OCI-LY1 (cell line): ENCODE measurements at regions not wholly inside any gene's neighbourhood (a gene's known extent, or its start where the extent isn't known, plus 50 kb on each side); places are given as distances from the start of the nearest gene placed in this dataset.

ENCODE experiments used
- H2AFZ ChIP-seq: fragments of 200-600 bp; sonication (generic), shearing (Covaris generic); 2 replicates; pipeline ENCODE4 v1.6.0; 2014; ENCODE audit warnings: antibody characterized with exemption, mild to moderate bottlenecking, low read length
- H3F3A ChIP-seq: fragments of 200-600 bp; sonication (generic), shearing (Covaris generic); 2 replicates; pipeline ENCODE4 v1.6.0; 2014; ENCODE audit warnings: mild to moderate bottlenecking, antibody characterized with exemption, low read length, moderate library complexity; ENCODE audit not compliant: insufficient read depth
- H3K27ac ChIP-seq: fragments of 200-600 bp; sonication (generic); 2 replicates; pipeline ENCODE4 v1.5.1; 2014; ENCODE audit warnings: low read length, mixed run types, mild to moderate bottlenecking, low read depth; ENCODE audit not compliant: poor library complexity, severe bottlenecking
- H3K27me3 ChIP-seq: fragments of 200-600 bp; sonication (generic); 2 replicates; pipeline ENCODE4 v1.6.0; 2014; ENCODE audit warnings: antibody characterized with exemption, mild to moderate bottlenecking, low read length, moderate library complexity; ENCODE audit not compliant: insufficient read depth
- H3K36me3 ChIP-seq: fragments of 200-600 bp; sonication (generic); 2 replicates; pipeline ENCODE4 v1.6.1; 2014; ENCODE audit warnings: mild to moderate bottlenecking, antibody characterized with exemption, low read length, moderate library complexity, mixed read lengths; ENCODE audit not compliant: insufficient read depth
- H3K4me1 ChIP-seq: fragments of 200-600 bp; sonication (generic); 2 replicates; pipeline ENCODE4 v1.5.1; 2014; ENCODE audit warnings: mild to moderate bottlenecking, low read length, moderate library complexity; ENCODE audit not compliant: insufficient read depth, severe bottlenecking
- H3K4me2 ChIP-seq: fragments of 200-600 bp; sonication (generic), shearing (Covaris generic); 2 replicates; pipeline ENCODE4 v1.6.1; 2014; ENCODE audit warnings: low read length
- H3K4me3 ChIP-seq: fragments of 200-600 bp; sonication (generic); 2 replicates; pipeline ENCODE4 v1.5.1; 2014; ENCODE audit warnings: low read length, low read depth, mild to moderate bottlenecking, mixed read lengths; ENCODE audit not compliant: poor library complexity, severe bottlenecking
- H3K79me2 ChIP-seq: fragments of 200-600 bp; shearing (Covaris generic); 2 replicates; pipeline ENCODE4 v1.6.1; 2016; ENCODE audit warnings: mixed run types, low read length, mixed read lengths; ENCODE audit not compliant: insufficient read depth
- H3K9ac ChIP-seq: fragments of 200-600 bp; sonication (generic), shearing (Covaris generic); 2 replicates; pipeline ENCODE4 v1.6.1; 2014; ENCODE audit warnings: mild to moderate bottlenecking, low read length, mixed read lengths
- H3K9me2 ChIP-seq: fragments of 200-600 bp; sonication (generic), shearing (Covaris generic); 2 replicates; pipeline ENCODE4 v1.6.1; 2014; ENCODE audit warnings: low read depth, mild to moderate bottlenecking, low read length, mixed read lengths
- H3K9me3 ChIP-seq: fragments of 200-600 bp; shearing (Covaris generic); 2 replicates; pipeline ENCODE4 v1.6.1; 2014; ENCODE audit warnings: low read length, mixed read lengths
- H4K20me1 ChIP-seq: fragments of 200-600 bp; sonication (generic), shearing (Covaris generic); 2 replicates; pipeline ENCODE4 v1.6.0; 2016; ENCODE audit warnings: mild to moderate bottlenecking, low read length; ENCODE audit not compliant: insufficient read depth
- EZH2 ChIP-seq: fragments of 200-600 bp; sonication (generic), shearing (Covaris generic); IDR thresholded peaks from 2 replicates; pipeline ENCODE4 v1.8.0; 2017; ENCODE audit warnings: borderline replicate concordance, mixed run types, mild to moderate bottlenecking, antibody characterized with exemption, low read length, moderate library complexity, mixed read lengths
- TF ChIP-seq, protein P1 (sequence below): fragments of 200-600 bp; sonication (generic), shearing (Covaris generic); IDR thresholded peaks from 2 replicates; pipeline ENCODE4 v1.5.1; 2017; ENCODE audit warnings: mild to moderate bottlenecking, antibody characterized with exemption, low read length, moderate library complexity, mixed read lengths

DNA sequence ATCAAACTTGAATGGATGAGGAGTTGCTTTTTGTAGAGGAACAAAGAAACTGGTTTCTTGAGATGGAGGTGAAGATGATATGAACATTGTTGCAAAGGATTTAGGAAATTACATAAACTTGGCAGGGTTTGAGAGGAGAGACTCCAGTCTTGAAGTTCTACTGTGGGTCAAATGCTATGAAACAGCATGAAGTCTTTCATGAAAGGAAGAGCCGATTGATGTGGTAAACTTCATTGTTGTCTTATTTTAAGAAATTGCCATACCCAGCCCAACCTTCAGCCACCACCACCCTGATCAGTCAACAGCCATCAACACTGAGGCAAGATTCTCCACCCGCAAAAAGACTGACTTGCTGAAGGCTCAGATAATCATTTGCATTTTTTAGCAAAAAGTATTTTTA, 52.2 kb downstream of the SIPA1L2 start:
- Histone ChIP-seq H3K27ac (no peak overlapping the region), H3K27me3 (no peaks in the 10 kb centered on the region), H2AFZ (no peak overlapping the region), H3K36me3 (no peaks in the 10 kb centered on the region), H3K4me2 (no peak overlapping the region), H3K9me3 (no peaks in the 10 kb centered on the region), H3K9me2 (no peaks in the 10 kb centered on the region), H3K79me2 (no peaks in the 10 kb centered on the region), H3K4me3 (no peak overlapping the region), H3K4me1 (no peaks in the 10 kb centered on the region), H3K9ac (no peak overlapping the region), H4K20me1 (no peaks in the 10 kb centered on the region), H3F3A (no peaks in the 10 kb centered on the region)
- TF ChIP-seq EZH2, result no peak
- TF ChIP-seq, protein P1, sequence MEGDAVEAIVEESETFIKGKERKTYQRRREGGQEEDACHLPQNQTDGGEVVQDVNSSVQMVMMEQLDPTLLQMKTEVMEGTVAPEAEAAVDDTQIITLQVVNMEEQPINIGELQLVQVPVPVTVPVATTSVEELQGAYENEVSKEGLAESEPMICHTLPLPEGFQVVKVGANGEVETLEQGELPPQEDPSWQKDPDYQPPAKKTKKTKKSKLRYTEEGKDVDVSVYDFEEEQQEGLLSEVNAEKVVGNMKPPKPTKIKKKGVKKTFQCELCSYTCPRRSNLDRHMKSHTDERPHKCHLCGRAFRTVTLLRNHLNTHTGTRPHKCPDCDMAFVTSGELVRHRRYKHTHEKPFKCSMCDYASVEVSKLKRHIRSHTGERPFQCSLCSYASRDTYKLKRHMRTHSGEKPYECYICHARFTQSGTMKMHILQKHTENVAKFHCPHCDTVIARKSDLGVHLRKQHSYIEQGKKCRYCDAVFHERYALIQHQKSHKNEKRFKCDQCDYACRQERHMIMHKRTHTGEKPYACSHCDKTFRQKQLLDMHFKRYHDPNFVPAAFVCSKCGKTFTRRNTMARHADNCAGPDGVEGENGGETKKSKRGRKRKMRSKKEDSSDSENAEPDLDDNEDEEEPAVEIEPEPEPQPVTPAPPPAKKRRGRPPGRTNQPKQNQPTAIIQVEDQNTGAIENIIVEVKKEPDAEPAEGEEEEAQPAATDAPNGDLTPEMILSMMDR, result no peak

DNA sequence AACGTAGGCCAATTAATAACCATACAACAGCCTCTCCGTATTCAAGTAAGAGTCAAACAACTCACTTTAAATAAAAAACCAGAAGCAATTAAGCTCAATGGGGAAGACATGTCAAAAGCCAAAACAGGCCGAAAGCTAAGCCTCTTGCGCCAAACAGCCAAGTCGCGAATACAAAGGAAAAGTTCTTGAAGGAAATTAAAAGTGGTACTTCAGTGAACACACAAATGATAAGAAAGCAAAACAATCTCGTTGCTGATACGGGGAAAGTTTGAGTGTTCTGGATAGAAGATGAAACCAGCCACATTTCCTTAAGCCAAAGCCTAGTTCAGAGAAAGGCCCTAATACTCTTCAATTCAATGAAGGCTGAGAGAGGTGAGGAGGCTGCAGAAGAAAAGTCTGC, 53.4 kb downstream of the SIPA1L2 start:
- Histone ChIP-seq H3K4me1 (no peaks in the 10 kb centered on the region), H3K36me3 (no peaks in the 10 kb centered on the region), H3K9me3 (no peaks in the 10 kb centered on the region), H3K27ac (no peak overlapping the region), H3K4me2 (no peak overlapping the region), H3K9ac (no peak overlapping the region), H3K79me2 (no peaks in the 10 kb centered on the region), H2AFZ (no peak overlapping the region), H3K9me2 (no peaks in the 10 kb centered on the region), H3K27me3 (no peaks in the 10 kb centered on the region), H3F3A (no peaks in the 10 kb centered on the region), H3K4me3 (no peak overlapping the region), H4K20me1 (no peaks in the 10 kb centered on the region)
- no peak for TF ChIP-seq EZH2
- TF ChIP-seq, protein P1, result no peak

DNA sequence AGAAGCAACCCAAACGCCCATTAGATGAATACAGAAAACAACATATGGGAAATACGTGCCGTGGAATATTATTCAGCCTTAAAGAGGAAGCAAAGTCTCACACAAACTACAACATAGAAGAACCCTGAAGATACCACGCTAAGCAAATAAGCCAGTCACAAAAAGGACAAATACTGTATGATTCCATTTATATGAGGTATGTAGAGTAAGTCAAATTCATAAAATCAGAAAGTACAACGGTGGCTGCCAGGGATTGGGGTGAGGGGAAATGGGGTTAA, 54.2 kb downstream of the SIPA1L2 start:
- H4K20me1 ChIP-seq, result no peaks in the 10 kb centered on the region
- no peaks in the 10 kb centered on the region for H3K27me3 ChIP-seq
- no peaks in the 10 kb centered on the region for H3K36me3 ChIP-seq
- H2AFZ ChIP-seq, result no peak overlapping the region
- no peaks in the 10 kb centered on the region for H3K4me1 ChIP-seq
- H3K9me3 ChIP-seq, result no peaks in the 10 kb centered on the region
- no peak overlapping the region for H3K9ac ChIP-seq
- H3F3A ChIP-seq, result no peaks in the 10 kb centered on the region
- no peak overlapping the region for H3K27ac ChIP-seq
- H3K79me2 ChIP-seq, result no peaks in the 10 kb centered on the region
- no peaks in the 10 kb centered on the region for H3K9me2 ChIP-seq
- H3K4me3 ChIP-seq, result no peak overlapping the region
- H3K4me2 ChIP-seq, result no peak overlapping the region
- no peak for TF ChIP-seq EZH2
- TF ChIP-seq, protein P1, result no peak
